Neural progenitor cell (in vitro differentiated cells): ENCODE measurements at regions not wholly inside any gene's neighbourhood (a gene's known extent, or its start where the extent isn't known, plus 50 kb on each side); places are given as distances from the start of the nearest gene placed in this dataset.

Experiments used
- DNase-seq: peaks from one replicate; pipeline ENCODE4 v3.0.0-alpha.2; 2016; ENCODE audit warnings: low spot score
- H2AFZ ChIP-seq: fragments of 200-600 bp; sonication (generic); replicated peaks from 2 replicates; pipeline ENCODE4 v1.6.1; 2016; ENCODE audit warnings: antibody characterized with exemption
- H3F3A ChIP-seq: fragments of 200-600 bp; sonication (generic); 2 replicates; pipeline ENCODE4 v1.6.1; 2016; ENCODE audit warnings: antibody characterized with exemption, low read depth
- H3K27ac ChIP-seq: fragments of 200-600 bp; sonication (generic); 2 replicates; pipeline ENCODE4 v1.5.1; 2016; ENCODE audit warnings: mild to moderate bottlenecking
- H3K27me3 ChIP-seq: fragments of 200-600 bp; sonication (generic); 2 replicates; pipeline ENCODE4 v1.6.1; 2016; ENCODE audit warnings: mild to moderate bottlenecking, moderate library complexity
- H3K36me3 ChIP-seq: fragments of 200-600 bp; sonication (generic); 2 replicates; pipeline ENCODE4 v1.5.1; 2016
- H3K4me1 ChIP-seq: fragments of 200-600 bp; sonication (generic); 2 replicates; pipeline ENCODE4 v1.6.1; 2016; ENCODE audit warnings: mixed run types
- H3K4me2 ChIP-seq: fragments of 200-600 bp; sonication (generic); 2 replicates; pipeline ENCODE4 v1.6.1; 2016
- H3K4me3 ChIP-seq: fragments of 200-600 bp; sonication (generic); 2 replicates; pipeline ENCODE4 v1.5.1; 2016
- H3K79me2 ChIP-seq: fragments of 200-600 bp; sonication (generic); 2 replicates; pipeline ENCODE4 v1.6.1; 2016; ENCODE audit warnings: low read depth
- H3K9ac ChIP-seq: fragments of 200-600 bp; sonication (generic); 2 replicates; pipeline ENCODE4 v1.6.1; 2016
- H3K9me3 ChIP-seq: fragments of 200-600 bp; sonication (generic); 2 replicates; pipeline ENCODE4 v1.5.1; 2016; ENCODE audit warnings: low read depth
- H4K20me1 ChIP-seq: fragments of 200-600 bp; sonication (generic); 2 replicates; pipeline ENCODE4 v1.6.1; 2016; ENCODE audit warnings: low read depth
- H3K27ac Mint-ChIP-seq: 3 replicates; pipeline ENCODE4 v1.8.0; 2021; ENCODE audit warnings: mixed read lengths
- H3K27me3 Mint-ChIP-seq: 2 replicates; pipeline ENCODE4 v1.8.0; 2022; ENCODE audit warnings: low read depth, mild to moderate bottlenecking, inconsistent platforms, moderate library complexity, mixed read lengths; ENCODE audit not compliant: insufficient read depth
- H3K36me3 Mint-ChIP-seq: 3 replicates; pipeline ENCODE4 v1.8.0; 2021; ENCODE audit warnings: mixed read lengths
- H3K4me1 Mint-ChIP-seq: 3 replicates; pipeline ENCODE4 v1.8.0; 2021; ENCODE audit warnings: mixed read lengths
- H3K4me3 Mint-ChIP-seq: 3 replicates; pipeline ENCODE4 v1.8.0; 2021; ENCODE audit warnings: mild to moderate bottlenecking, moderate library complexity, mixed read lengths
- H3K9me3 Mint-ChIP-seq: 3 replicates; pipeline ENCODE4 v1.8.0; 2020; ENCODE audit warnings: mixed read lengths
- CTCF ChIP-seq: fragments of 200-600 bp; sonication (generic); IDR thresholded peaks from 2 replicates; pipeline ENCODE4 v1.5.1; 2017; ENCODE audit warnings: antibody characterized with exemption, mild to moderate bottlenecking
- EZH2 ChIP-seq: fragments of 200-600 bp; sonication (generic); IDR thresholded peaks from 2 replicates; pipeline ENCODE4 v1.6.1; 2017; ENCODE audit warnings: antibody characterized with exemption, mild to moderate bottlenecking, moderate library complexity
- EZH2phosphoT487 ChIP-seq: fragments of 200-600 bp; sonication (generic); IDR thresholded peaks from 2 replicates; pipeline ENCODE4 v1.6.1; 2017; ENCODE audit warnings: antibody characterized with exemption

GRCh38 chr12:66960704-66961690, 282.1 kb upstream of the GRIP1 start:
- H2AFZ ChIP-seq = no peak overlapping the region
- Mint-ChIP-seq H3K4me1 (peaks cover 19% of the 10 kb centered on the region), H3K4me3 (no peak overlapping the region), H3K27ac (no peak overlapping the region), H3K27me3 (no peaks in the 10 kb centered on the region), H3K9me3 (no peaks in the 10 kb centered on the region), H3K36me3 (peaks cover 2% of the 10 kb centered on the region)
- H3K27me3 ChIP-seq = no peaks in the 10 kb centered on the region
- H3K9me3 ChIP-seq = no peaks in the 10 kb centered on the region
- no peaks in the 10 kb centered on the region for H3K4me1 ChIP-seq
- H3F3A ChIP-seq = no peaks in the 10 kb centered on the region
- no peak overlapping the region for H3K4me2 ChIP-seq
- no peak overlapping the region for H3K4me3 ChIP-seq
- no peaks in the 10 kb centered on the region for H3K79me2 ChIP-seq
- H4K20me1 ChIP-seq = peaks cover 6% of the 10 kb centered on the region
- TF ChIP-seq CTCF (no peak), EZH2 (no peak), EZH2phosphoT487 (no peak)
- H3K9ac ChIP-seq = no peak overlapping the region
- no peaks in the 10 kb centered on the region for H3K36me3 ChIP-seq
- no peak overlapping the region for H3K27ac ChIP-seq
- DNase-seq = no peak

- no peak overlapping the region for H3K27ac Mint-ChIP-seq
- peaks cover 27% of the 10 kb centered on the region for H3K4me1 Mint-ChIP-seq
- no peak overlapping the region for H3K27ac ChIP-seq
- no peak for DNase-seq
- TF ChIP-seq CTCF (no peak), EZH2 (no peak), EZH2phosphoT487 (no peak)
- no peaks in the 10 kb centered on the region for H3K27me3 ChIP-seq
- H3K79me2 ChIP-seq = no peaks in the 10 kb centered on the region
- H3K9ac ChIP-seq = no peak overlapping the region
- H3K4me3 ChIP-seq = no peak overlapping the region
- H3K9me3 ChIP-seq = no peaks in the 10 kb centered on the region
- H3K4me2 ChIP-seq = no peak overlapping the region
- no peaks in the 10 kb centered on the region for H3K4me1 ChIP-seq
- no peak overlapping the region for H2AFZ ChIP-seq
- no peaks in the 10 kb centered on the region for H3K36me3 ChIP-seq
- H3K9me3 Mint-ChIP-seq = no peaks in the 10 kb centered on the region
- peaks cover 2% of the 10 kb centered on the region for H3K36me3 Mint-ChIP-seq
- peaks cover 6% of the 10 kb centered on the region for H4K20me1 ChIP-seq
- no peak overlapping the region for H3K4me3 Mint-ChIP-seq
- no peaks in the 10 kb centered on the region for H3F3A ChIP-seq
- no peaks in the 10 kb centered on the region for H3K27me3 Mint-ChIP-seq
Measured at GRCh38 chr12:66962290-66962689, 283.4 kb upstream of the GRIP1 start.

GRCh38 chr12:66963901-66964300, 285.0 kb upstream of the GRIP1 start:
- Mint-ChIP-seq H3K4me1 (peaks cover 27% of the 10 kb centered on the region), H3K27ac (no peak overlapping the region), H3K4me3 (no peak overlapping the region), H3K36me3 (peaks cover 2% of the 10 kb centered on the region), H3K27me3 (no peaks in the 10 kb centered on the region), H3K9me3 (no peaks in the 10 kb centered on the region)
- Histone ChIP-seq H3K9ac (no peak overlapping the region), H3F3A (no peaks in the 10 kb centered on the region), H3K36me3 (no peaks in the 10 kb centered on the region), H3K4me2 (no peak overlapping the region), H3K4me1 (no peaks in the 10 kb centered on the region), H3K79me2 (no peaks in the 10 kb centered on the region), H4K20me1 (peaks cover 6% of the 10 kb centered on the region), H3K27ac (no peak overlapping the region), H3K9me3 (no peaks in the 10 kb centered on the region), H2AFZ (no peak overlapping the region), H3K4me3 (no peak overlapping the region), H3K27me3 (no peaks in the 10 kb centered on the region)
- TF ChIP-seq EZH2phosphoT487 (no peak), EZH2 (no peak), CTCF (no peak)
- no peak for DNase-seq
